NCI-H2227 (cell line): ENCODE measurements at regions not wholly inside any gene's neighbourhood (a gene's known extent, or its start where the extent isn't known, plus 50 kb on each side); places are given as distances from the start of the nearest gene placed in this dataset.

Experiments used
- DNase-seq: peaks from one replicate; lab custom pipeline; 2025; ENCODE audit not compliant: unreplicated experiment; lab: John Stamatoyannopoulos, UW

GRCh38 chr1:106185089-106185488, 871.4 kb upstream of the PRMT6 start:
- no peak for DNase-seq

- no peak for DNase-seq
Measured at GRCh38 chr1:106189780-106190179, 866.7 kb upstream of the PRMT6 start.

GRCh38 chr1:106194206-106194605, 862.3 kb upstream of the PRMT6 start:
- no peak for DNase-seq

GRCh38 chr1:106200711-106201110, 855.8 kb upstream of the PRMT6 start:
- no peak for DNase-seq

- DNase-seq: no peak
Measured at GRCh38 chr1:106207185-106207584, 849.3 kb upstream of the PRMT6 start.

- DNase-seq: no peak
Measured at GRCh38 chr1:106217765-106218164, 838.7 kb upstream of the PRMT6 start.

GRCh38 chr1:106222403-106222802, 834.1 kb upstream of the PRMT6 start:
- DNase-seq: no peak

GRCh38 chr1:106223213-106223612, 833.3 kb upstream of the PRMT6 start:
- DNase-seq: no peak

GRCh38 chr1:106224426-106224825, 832.0 kb upstream of the PRMT6 start:
- no peak for DNase-seq

GRCh38 chr1:106225403-106225802, 831.1 kb upstream of the PRMT6 start:
- DNase-seq: no peak

- no peak for DNase-seq
Measured at GRCh38 chr1:106226550-106226949, 829.9 kb upstream of the PRMT6 start.

GRCh38 chr1:106232128-106232527, 824.3 kb upstream of the PRMT6 start:
- no peak for DNase-seq

GRCh38 chr1:106233511-106233910, 823.0 kb upstream of the PRMT6 start:
- DNase-seq: no peak

- DNase-seq: no peak
Measured at GRCh38 chr1:106249365-106249764, 807.1 kb upstream of the PRMT6 start.

GRCh38 chr1:106249810-106250209, 806.7 kb upstream of the PRMT6 start:
- DNase-seq: no peak

- no peak for DNase-seq
Measured at GRCh38 chr1:106254748-106255147, 801.7 kb upstream of the PRMT6 start.

GRCh38 chr1:106266786-106267185, 789.7 kb upstream of the PRMT6 start:
- no peak for DNase-seq

- DNase-seq: no peak
Measured at GRCh38 chr1:106268070-106268469, 788.4 kb upstream of the PRMT6 start.

GRCh38 chr1:106276871-106277270, 779.6 kb upstream of the PRMT6 start:
- DNase-seq: no peak

- DNase-seq: no peak
Measured at GRCh38 chr1:106277786-106278185, 778.7 kb upstream of the PRMT6 start.

GRCh38 chr1:106278716-106279115, 777.8 kb upstream of the PRMT6 start:
- no peak for DNase-seq

- DNase-seq: no peak
Measured at GRCh38 chr1:106289265-106289928, 767.1 kb upstream of the PRMT6 start.

- no peak for DNase-seq
Measured at GRCh38 chr1:106290805-106291501, 765.5 kb upstream of the PRMT6 start.
